Activated CD4-positive, alpha-beta T cell treated with anti-CD3 and anti-CD28 coated beads for 4 hours (primary cell): ENCODE measurements at regions not wholly inside any gene's neighbourhood (a gene's known extent, or its start where the extent isn't known, plus 50 kb on each side); places are given as distances from the start of the nearest gene placed in this dataset.
"Not testable (repeated sequence)": the region's sequence is repeated elsewhere in the genome, so short reads cannot be mapped to it uniquely, and the experiment has no call there.

Source experiments
- DNase-seq, 2 donors: peaks; one replicate each; pipeline ENCODE4 v3.0.0-alpha.2; 2020

DNA sequence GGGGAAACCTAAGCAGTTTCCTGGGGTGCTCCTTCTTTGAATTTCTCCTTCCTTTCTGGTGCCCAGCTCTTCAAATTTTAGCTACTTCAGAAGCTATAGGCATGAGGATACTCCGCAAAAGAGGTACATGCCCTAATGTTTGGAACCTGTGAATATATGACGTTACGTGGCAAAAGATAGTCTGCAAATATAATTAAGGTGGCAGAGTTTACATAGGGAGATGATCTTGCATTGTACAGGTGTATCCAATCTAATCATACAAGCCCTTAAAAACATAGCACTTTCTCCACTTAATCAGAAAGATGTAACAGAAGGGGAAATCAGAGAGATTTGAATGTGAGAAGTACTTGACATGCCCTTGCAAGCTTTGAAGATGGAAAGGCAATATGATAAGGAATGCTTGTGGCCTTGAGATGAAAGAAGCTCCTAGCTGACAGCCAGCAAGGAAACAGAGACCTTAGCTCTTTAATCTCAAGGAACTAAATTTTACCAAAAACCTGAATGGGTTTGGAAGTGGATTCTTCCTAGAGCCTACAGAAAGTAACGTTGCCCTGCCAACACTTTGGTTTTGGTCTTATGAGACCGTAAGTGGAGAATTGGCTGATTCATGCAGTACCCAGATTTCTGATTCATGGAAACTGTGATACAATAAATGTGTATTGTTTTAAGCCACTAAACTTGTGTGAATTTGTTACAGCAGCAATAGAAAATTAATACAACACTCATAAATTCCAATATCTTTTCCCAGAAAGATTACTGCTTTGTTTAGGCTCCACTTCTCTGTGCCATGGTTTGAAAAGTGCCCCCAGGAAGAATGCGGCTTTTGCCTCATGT is 268.4 kb downstream of the FAM170A start:
- DNase-seq = no peak

DNA sequence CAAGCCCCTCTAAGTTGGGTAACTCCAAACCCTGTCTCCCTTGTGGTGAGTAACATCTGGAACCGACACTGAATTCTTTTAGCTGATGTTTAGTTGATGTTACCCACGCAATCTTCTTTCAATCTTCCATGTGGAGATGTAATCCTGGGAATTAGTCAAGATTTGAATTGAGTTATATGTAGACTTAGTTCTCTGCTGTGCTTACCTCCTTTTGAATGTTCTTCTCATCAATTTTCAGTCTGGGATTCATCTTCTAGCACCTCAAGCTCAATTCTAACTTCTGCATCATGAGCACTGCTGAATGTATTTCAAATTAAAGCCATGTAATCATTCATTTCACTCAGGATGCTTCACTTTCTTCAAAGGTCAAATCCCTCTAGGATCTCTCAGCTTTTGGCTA is 270.6 kb downstream of the FAM170A start:
- DNase-seq = no peak

- no peak for DNase-seq
Observed at GRCh38 chr5:119902593-119902992, 273.2 kb downstream of the FAM170A start.

GRCh38 chr5:119913425-119913824 is 284.1 kb downstream of the FAM170A start:
- DNase-seq = no peak

DNA sequence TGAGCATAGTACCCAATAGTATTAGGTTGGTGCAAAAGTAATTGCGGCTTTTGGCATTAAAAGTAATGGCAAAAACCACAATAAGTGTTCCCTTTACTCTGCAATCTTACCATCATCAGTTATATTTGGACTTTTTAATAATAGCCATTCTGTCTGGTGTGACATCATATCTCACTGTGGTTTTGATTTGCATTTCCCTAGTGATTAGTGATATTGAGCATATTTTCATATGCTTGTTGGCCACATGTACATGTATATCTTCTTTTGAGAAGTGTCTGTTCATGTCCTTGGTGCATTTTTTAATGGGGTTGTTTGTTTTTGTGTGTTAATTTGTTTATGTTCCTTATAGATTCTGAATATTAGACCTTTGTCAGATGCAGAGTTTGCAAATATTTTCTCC is 289.9 kb downstream of the FAM170A start:
- DNase-seq = no peak

DNA sequence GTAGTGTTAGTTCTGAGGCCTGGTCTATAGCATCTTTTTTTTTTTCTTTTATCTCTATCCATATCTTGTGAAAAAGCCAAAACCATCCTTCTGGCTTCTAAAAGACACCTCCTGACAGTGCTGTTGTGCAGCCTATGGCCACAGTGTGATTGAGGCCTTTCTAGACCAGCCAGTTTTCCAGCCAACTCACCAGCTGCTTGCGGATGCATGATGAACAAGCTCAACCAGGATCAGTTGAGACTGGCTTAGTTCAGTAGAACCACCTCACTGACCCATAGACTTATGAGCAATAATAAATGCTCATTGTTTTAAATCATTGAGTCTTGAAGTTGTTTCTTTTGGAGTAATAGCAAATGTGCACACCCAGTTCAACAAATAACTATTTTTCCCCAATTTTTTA is 296.9 kb downstream of the FAM170A start:
- DNase-seq = no peak

DNA sequence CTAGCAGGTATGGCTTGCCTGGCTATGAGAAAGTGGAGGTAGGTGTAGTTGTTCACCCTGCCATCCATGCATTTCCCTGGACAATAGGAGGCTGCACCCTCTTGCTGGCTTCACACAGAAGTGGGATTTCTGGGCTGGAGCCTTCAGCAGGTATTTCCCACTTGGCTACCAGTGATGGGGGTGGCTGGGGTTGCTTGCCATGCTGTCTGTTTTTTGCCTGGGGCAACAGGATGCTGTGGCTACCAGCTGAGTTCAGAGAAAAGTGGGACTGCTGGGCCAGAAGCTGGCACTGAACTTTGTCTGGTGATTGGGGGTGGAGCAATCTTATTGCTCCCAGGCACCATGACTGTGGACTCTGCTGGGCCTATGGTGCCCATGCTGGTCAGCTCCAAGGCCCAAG is 299.6 kb downstream of the FAM170A start:
- no peak for DNase-seq

DNA sequence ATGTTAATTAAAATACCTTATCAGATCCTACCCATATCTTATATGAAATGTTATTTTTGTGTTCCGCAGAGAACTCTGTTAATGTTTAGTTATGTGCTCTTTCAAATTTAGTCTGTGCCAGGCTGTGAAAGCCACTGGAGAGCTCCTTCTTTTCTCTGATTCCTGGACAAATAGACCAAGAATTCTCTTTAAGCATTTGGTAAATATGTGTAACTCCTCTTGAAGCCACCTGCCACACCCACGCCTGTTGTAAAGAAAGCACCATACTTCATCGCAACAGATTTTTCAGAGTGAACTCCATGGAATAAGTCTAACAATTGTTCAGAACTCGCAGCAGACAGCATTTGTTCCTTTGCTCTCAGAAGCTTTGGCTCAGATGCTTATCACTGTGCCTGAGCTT is 301.1 kb downstream of the FAM170A start:
- DNase-seq = no peak

DNA sequence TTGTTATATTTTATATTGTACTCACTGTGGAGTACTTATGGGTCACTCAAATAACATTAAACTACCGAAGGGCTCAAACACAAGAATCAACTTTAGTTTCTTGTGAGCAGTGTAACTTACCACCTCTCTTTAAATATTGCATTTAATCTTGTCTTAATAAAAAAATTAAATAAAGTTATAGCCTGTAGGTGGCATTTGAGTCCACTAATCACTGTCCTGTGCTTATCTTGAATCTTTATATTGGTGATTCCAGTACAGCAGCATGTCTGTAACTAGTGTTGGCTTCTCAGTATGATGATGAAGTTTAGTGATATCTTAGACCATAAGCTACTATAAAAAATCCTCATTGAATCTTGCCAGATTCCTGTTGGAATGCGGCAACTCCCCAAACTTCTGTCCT is 313.8 kb downstream of the FAM170A start:
- no peak for DNase-seq

GRCh38 chr5:119945691-119946090 is 316.3 kb downstream of the FAM170A start:
- no peak for DNase-seq

GRCh38 chr5:119948162-119948561 is 318.8 kb downstream of the FAM170A start:
- no peak for DNase-seq

DNA sequence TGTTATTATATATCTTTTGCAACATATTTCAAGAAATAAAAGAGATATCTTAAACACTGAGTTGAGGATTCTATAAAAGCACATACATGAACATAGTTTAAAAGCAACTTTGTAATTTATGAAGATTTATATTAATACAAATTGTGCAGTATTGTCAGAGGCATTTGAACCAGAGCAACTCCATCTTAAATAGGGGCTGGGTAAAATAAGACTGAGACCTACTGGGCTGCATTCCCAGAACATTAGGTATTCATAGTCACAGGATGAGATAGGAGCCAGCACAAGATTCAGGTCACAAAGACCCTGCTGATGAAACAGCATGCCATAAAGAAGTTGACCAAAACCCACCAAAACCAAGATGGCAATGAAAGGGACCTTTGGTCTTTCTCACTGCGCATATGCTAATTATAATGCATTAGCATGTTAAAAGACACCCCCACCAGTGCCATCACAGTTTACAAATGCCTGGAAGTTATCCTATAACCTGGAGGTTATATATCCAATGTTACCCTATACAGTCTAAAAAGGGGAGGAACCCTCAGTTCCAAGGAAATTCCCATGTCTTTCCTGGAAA is 320.2 kb downstream of the FAM170A start:
- DNase-seq = no peak

GRCh38 chr5:119951330-119951934 is 322.1 kb downstream of the FAM170A start:
- no peak for DNase-seq

- no peak for DNase-seq
Observed at GRCh38 chr5:119953474-119953873, 324.1 kb downstream of the FAM170A start.

DNA sequence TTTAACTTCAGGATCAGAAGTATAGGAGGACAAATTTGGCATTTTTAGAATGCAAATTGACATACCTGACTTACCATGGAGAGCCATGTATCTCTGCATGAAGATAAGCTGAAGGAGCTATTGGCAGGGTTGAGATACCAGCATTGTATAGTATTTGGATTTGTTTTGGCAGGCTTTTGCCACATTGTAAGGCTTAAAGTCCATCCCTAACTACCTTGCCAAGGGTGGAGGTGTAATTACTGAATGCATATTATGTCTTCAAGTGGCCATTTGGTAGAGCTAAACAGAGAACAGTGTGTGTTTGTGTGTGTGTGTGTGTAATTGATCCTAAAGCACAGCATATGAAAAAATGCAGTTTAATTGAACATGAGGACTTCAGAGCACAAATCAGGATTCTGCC is 324.7 kb downstream of the FAM170A start:
- no peak for DNase-seq

DNA sequence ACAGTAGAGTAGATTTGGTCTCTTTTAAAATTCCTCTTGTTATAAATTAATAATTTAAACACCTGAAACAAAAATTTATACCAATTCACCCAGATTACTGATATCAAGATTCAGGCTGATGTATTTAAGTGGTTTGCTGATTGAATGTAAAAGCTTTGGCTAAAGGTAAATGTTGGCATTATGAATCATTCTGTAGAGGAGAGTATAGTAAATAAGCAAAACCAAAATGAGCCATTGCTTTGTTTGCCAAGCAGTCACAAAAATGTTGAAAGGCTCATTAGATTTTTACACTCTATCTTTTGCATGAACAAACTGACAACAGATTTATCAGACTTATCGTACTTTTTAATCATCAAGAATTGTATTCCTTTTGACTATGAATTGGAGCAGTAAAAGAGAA is 332.6 kb downstream of the FAM170A start:
- DNase-seq = no peak

GRCh38 chr5:119966028-119966427 is 336.7 kb downstream of the FAM170A start:
- no peak for DNase-seq

GRCh38 chr5:119968690-119969089 is 339.3 kb downstream of the FAM170A start:
- DNase-seq = no peak

DNA sequence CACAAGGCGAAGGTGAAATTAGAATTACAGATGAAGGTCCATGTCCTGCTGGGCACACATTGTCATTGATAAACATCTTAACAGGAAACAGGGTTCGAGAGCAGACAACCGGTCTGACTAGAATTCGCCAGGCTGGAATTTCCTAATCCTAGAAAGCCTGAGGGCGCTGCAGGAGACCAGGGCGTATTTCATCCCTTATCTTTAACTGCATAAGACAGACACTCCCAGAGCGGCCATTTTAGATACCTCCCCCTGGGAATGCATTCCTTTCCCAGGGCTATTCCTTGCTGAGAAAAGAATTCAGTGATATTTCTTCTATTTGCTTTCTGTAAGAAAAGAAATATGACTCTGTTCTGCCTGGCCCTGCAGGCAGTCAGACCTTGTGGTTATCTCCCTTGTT is 357.7 kb downstream of the FAM170A start:
- not testable (repeated sequence) for DNase-seq

GRCh38 chr5:119991625-119992024 is 362.3 kb downstream of the FAM170A start:
- DNase-seq = no peak

- no peak for DNase-seq
Observed at GRCh38 chr5:119996128-119996527, 366.8 kb downstream of the FAM170A start.

DNA sequence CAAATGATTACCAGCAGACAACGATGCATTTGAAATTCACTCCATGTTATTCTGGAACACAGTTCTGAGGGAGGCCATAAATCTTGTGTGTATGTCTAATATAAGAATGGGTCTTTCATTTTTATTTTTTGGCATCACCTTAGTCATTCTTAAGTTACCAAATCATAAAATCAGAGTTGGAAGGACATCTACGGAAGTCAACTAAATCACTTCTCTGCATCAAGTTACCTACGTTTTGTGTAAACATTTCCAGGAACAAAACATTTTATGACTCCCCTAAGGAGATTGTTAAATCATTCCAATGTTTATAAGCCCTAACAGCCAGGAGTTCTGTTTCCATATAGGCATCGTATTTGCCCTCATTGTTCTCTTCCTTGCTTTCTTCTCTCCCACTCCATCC is 378.2 kb downstream of the FAM170A start:
- no peak for DNase-seq

DNA sequence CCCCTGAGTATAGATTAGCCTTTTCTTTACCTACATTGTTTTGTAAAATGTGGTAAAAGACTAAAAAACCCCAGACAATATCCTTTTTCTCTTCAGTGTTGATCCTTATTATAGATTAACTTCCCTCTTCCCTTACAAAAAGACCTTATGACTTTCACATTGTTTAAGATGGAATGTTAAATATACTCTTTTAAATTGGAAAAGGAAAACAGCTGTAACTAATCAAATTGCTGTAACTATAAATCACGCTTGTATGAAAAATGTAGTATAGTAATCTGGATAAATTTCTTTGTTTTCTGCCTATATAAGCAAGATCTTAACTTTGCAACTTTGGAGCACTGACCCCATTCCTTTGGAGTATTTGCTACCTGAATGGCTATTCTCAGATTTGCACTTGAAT is 383.1 kb downstream of the FAM170A start:
- no peak for DNase-seq

GRCh38 chr5:120014535-120014934 is 385.2 kb downstream of the FAM170A start:
- DNase-seq = no peak
